T-helper 2 cell treated with Interferon-gamma antibody and Interleukin-4, amounts not matched to agents 5 μg/mL and 100 μg/mL, for 36 hours (primary cell): ENCODE measurements at regions not wholly inside any gene's neighbourhood (a gene's known extent, or its start where the extent isn't known, plus 50 kb on each side); places are given as distances from the start of the nearest gene placed in this dataset.
"Not testable (repeated sequence)": the region's sequence is repeated elsewhere in the genome, so short reads cannot be mapped to it uniquely, and the experiment has no call there.

Experiments used
- DNase-seq: peaks from one replicate; pipeline ENCODE4 v3.0.0; 2021; ENCODE audit warnings: low spot score
- H3K27ac Mint-ChIP-seq: one replicate; pipeline ENCODE4 v1.8.0; 2021; ENCODE audit warnings: mild to moderate bottlenecking, mixed read lengths
- H3K27me3 Mint-ChIP-seq: one replicate; pipeline ENCODE4 v1.8.0; 2021; ENCODE audit warnings: low read depth, mixed read lengths
- H3K36me3 Mint-ChIP-seq: one replicate; pipeline ENCODE4 v1.8.0; 2021; ENCODE audit warnings: low read depth, mixed read lengths
- H3K4me1 Mint-ChIP-seq: one replicate; pipeline ENCODE4 v1.8.0; 2021; ENCODE audit warnings: low read depth, mixed read lengths
- H3K4me3 Mint-ChIP-seq: one replicate; pipeline ENCODE4 v1.8.0; 2022; ENCODE audit warnings: mild to moderate bottlenecking, moderate library complexity, mixed read lengths
- H3K9me3 Mint-ChIP-seq: one replicate; pipeline ENCODE4 v1.8.0; 2021; ENCODE audit warnings: mixed read lengths

GRCh38 chr21:29430576-29430975 is 131.9 kb downstream of the BACH1 start:
- no peak for DNase-seq
- H3K9me3 Mint-ChIP-seq, result no peaks in the 10 kb centered on the region
- H3K4me3 Mint-ChIP-seq, result no peak overlapping the region
- no peaks in the 10 kb centered on the region for H3K36me3 Mint-ChIP-seq
- no peaks in the 10 kb centered on the region for H3K27me3 Mint-ChIP-seq
- peaks cover 2% of the 10 kb centered on the region for H3K4me1 Mint-ChIP-seq
- no peak overlapping the region for H3K27ac Mint-ChIP-seq

DNA sequence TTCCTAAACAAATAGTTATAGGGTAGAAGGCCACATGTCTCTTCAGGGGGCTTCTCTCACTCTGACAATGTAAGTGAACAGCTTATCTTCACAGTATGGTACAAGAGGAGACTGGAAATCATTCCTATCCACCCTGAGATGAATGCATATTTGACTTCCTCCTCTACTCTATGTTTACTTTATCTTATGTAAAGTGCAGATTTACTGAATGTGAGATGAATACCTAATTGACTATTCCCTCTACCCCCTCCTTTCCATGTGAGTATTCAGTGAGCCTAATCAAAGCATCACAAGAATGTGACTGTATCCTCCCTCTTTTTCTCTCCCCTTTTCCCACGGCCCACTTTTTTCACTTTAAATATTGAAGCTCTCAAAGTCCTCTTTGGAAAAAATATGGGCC is 132.5 kb downstream of the BACH1 start:
- no peak overlapping the region for H3K27ac Mint-ChIP-seq
- H3K4me1 Mint-ChIP-seq, result peaks cover 4% of the 10 kb centered on the region
- DNase-seq, result no peak
- no peak overlapping the region for H3K4me3 Mint-ChIP-seq
- H3K9me3 Mint-ChIP-seq, result no peaks in the 10 kb centered on the region
- H3K27me3 Mint-ChIP-seq, result no peaks in the 10 kb centered on the region
- no peaks in the 10 kb centered on the region for H3K36me3 Mint-ChIP-seq

GRCh38 chr21:29431680-29432079 is 133.0 kb downstream of the BACH1 start:
- Mint-ChIP-seq H3K4me1 (peaks cover 9% of the 10 kb centered on the region), H3K9me3 (no peaks in the 10 kb centered on the region), H3K27ac (no peak overlapping the region), H3K27me3 (no peaks in the 10 kb centered on the region), H3K36me3 (no peaks in the 10 kb centered on the region), H3K4me3 (no peak overlapping the region)
- no peak for DNase-seq

DNA sequence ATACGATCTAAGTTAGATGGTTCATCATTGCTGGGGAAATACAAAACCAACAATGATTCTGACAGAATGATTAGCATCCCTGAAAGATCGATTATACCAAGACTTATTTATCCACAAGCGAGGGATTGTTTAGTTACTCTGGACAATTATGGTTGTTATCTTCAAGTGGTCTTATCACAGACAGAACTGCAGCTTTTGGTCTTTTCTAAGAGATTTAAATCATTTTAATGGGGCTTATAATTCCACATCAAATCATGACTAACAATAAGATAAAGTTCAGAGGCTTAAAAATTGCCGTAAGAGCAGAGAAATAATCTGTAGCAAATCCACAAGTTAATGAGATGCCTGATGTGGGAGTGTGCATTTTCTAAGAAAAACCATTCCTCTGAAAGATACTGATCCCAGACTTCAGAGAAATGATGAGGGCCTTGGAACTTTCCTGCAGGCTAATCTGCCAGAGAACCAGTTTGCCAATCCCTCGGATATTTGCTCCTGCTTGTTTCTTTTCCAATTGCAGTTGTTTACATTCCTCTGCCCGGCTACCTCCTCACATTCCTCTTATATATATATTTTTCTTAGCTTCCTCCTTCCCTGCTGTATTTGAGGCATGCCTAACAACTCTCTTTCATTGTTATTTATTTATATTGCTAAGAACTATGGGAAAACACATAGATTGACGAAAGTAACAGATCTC is 134.8 kb downstream of the BACH1 start:
- Mint-ChIP-seq H3K4me3 (no peak overlapping the region), H3K27ac (no peak overlapping the region), H3K9me3 (no peaks in the 10 kb centered on the region), H3K27me3 (no peaks in the 10 kb centered on the region), H3K36me3 (no peaks in the 10 kb centered on the region), H3K4me1 (peaks cover 10% of the 10 kb centered on the region)
- no peak for DNase-seq

DNA sequence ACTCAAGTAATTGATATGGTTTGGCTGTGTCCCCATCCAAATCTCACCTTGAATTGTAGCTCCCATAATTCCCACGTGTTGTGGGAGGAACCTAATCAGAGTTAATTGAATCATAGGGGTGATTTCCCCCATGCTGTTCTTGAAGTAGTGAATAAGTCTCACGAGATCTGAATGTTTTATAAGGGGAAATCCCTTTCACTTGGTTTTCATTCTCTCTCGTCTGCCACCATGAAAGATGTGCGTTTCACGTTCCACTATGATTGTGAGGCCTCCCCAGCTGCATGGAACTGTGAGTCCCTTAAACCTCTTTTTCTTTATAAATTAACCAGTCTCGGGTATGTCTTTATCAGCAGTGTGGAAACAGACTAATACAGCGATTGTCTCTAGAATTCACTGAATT is 135.4 kb downstream of the BACH1 start:
- no peak overlapping the region for H3K27ac Mint-ChIP-seq
- H3K36me3 Mint-ChIP-seq, result no peaks in the 10 kb centered on the region
- no peak for DNase-seq

GRCh38 chr21:29434982-29435381 is 136.3 kb downstream of the BACH1 start:
- not testable (repeated sequence) for H3K27me3 Mint-ChIP-seq, H3K27ac Mint-ChIP-seq, H3K9me3 Mint-ChIP-seq, H3K4me1 Mint-ChIP-seq, H3K4me3 Mint-ChIP-seq, DNase-seq, H3K36me3 Mint-ChIP-seq

More for the DNA sequence above, 135.4 kb downstream of the BACH1 start:
- H3K9me3 Mint-ChIP-seq, result no peaks in the 10 kb centered on the region
- H3K27me3 Mint-ChIP-seq, result no peaks in the 10 kb centered on the region
- H3K4me3 Mint-ChIP-seq, result no peak overlapping the region
- peaks cover 10% of the 10 kb centered on the region for H3K4me1 Mint-ChIP-seq

- peak overlapping the region; percentile 15 for H3K4me3 Mint-ChIP-seq
- peaks cover 10% of the 10 kb centered on the region for H3K4me1 Mint-ChIP-seq
- DNase-seq, result no peak
- H3K27me3 Mint-ChIP-seq, result no peaks in the 10 kb centered on the region
- peak overlapping the region; percentile 36 for H3K27ac Mint-ChIP-seq
- H3K9me3 Mint-ChIP-seq, result no peaks in the 10 kb centered on the region
- no peaks in the 10 kb centered on the region for H3K36me3 Mint-ChIP-seq
Observed at GRCh38 chr21:29436143-29436542, 137.4 kb downstream of the BACH1 start.

DNA sequence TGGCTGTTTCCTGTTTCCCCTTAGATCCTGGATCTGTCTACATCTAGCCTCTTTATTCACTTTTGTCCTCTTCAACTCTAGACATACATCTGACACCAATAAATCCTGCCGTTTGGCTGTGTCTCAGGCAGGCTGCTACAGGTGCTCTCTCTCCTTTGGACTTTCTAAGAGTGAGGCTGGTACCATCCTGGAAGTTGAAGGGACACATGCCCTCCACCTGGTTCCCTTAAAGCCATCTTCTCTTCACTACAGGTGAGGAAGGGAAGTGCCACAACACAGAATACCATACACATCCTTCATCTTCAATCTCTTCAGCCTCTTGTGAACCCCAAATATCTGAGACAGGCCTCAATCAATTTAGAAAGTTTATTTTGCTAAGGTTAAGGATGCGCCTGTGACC is 137.9 kb downstream of the BACH1 start:
- Mint-ChIP-seq H3K27me3 (no peaks in the 10 kb centered on the region), H3K36me3 (no peaks in the 10 kb centered on the region), H3K4me1 (peaks cover 10% of the 10 kb centered on the region), H3K4me3 (peak overlapping the region; percentile 15), H3K9me3 (no peaks in the 10 kb centered on the region), H3K27ac (peak overlapping the region; percentile 36)
- DNase-seq, result no peak

DNA sequence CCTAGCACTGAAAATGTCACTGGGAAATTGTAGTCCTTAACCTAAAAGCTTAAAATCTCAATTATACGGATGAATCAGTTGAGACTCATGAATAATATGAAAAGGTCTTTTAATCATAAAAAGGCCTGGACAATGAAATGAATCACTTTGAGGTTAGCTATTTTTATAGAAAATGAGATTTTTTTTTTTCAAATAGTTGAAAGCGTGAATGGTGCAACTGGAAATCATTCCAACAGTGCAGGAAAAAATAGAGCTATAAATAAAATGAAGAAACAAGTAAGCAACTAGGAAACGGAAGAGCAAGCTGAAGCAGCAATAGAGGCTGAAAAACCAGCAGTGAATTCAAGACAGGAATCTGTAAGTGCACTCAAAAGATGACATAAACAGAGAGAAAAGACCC is 142.9 kb downstream of the BACH1 start:
- no peak overlapping the region for H3K27ac Mint-ChIP-seq
- no peak overlapping the region for H3K4me3 Mint-ChIP-seq
- peaks cover 1% of the 10 kb centered on the region for H3K4me1 Mint-ChIP-seq
- H3K36me3 Mint-ChIP-seq, result no peaks in the 10 kb centered on the region
- H3K9me3 Mint-ChIP-seq, result no peaks in the 10 kb centered on the region
- no peaks in the 10 kb centered on the region for H3K27me3 Mint-ChIP-seq
- DNase-seq, result no peak

DNA sequence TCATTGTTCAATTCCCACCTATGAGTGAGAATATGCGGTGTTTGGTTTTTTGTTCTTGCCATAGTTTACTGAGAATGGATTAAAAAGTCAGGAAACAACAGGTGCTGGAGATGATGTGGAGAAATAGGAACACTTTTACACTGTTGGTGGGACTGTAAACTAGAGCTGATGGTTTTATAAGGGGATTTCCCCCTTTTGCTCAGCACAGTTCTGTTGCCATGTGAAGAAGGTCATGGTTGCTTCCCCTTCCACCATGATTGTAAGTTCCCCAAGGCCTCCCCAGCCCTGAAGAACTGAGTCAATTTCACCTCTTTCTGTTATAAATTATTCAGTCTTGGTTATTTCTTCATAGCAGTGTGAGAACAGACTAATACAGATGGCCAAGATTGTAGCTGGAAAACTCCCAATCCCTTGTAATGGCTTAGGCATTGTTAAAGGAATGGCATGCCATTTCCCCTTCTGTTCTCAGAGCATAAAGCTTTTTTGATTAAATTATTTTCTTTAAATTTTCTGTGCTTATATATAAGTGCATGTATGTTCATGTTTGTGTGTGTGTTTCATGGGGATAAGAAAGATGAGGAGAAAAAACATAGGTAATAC is 144.8 kb downstream of the BACH1 start:
- Mint-ChIP-seq H3K4me1 (no peaks in the 10 kb centered on the region), H3K27me3 (no peaks in the 10 kb centered on the region), H3K36me3 (peaks cover 2% of the 10 kb centered on the region), H3K27ac (no peak overlapping the region), H3K9me3 (peaks cover 6% of the 10 kb centered on the region), H3K4me3 (no peak overlapping the region)
- no peak for DNase-seq

GRCh38 chr21:29448766-29449165 is 150.0 kb downstream of the BACH1 start:
- Mint-ChIP-seq H3K9me3 (peaks cover 17% of the 10 kb centered on the region), H3K36me3 (peaks cover 10% of the 10 kb centered on the region), H3K27ac (peak overlapping the region; percentile 87), H3K4me1 (peaks cover 13% of the 10 kb centered on the region), H3K27me3 (no peaks in the 10 kb centered on the region), H3K4me3 (peak overlapping the region; percentile 46)
- DNase-seq, result no peak

- Mint-ChIP-seq H3K4me1 (peaks cover 13% of the 10 kb centered on the region), H3K4me3 (peak overlapping the region; percentile 46)
- DNase-seq, result no peak
Observed at GRCh38 chr21:29449306-29449950, 150.7 kb downstream of the BACH1 start.

DNA sequence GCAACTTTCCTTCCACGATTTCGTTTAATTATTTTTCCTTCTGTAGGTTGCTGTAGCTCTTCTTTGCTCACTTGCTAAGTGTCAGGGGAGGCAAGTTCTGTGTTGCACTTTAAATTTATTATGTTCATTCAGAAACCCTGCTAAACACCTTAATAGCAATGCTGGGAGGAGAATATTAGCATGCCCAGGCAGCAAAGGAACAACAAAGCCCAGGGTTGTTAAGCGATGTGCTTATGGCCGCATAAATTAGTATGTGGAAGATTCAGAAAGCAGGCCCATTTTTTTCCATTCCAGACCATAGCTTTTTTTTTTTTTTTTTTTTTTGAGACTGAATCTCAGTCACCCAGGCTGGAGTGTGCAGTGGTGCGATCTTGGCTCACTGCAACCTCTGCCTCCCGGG is 151.3 kb downstream of the BACH1 start:
- Mint-ChIP-seq H3K36me3 (peaks cover 10% of the 10 kb centered on the region), H3K4me1 (peaks cover 13% of the 10 kb centered on the region), H3K27me3 (no peaks in the 10 kb centered on the region), H3K9me3 (peaks cover 17% of the 10 kb centered on the region), H3K4me3 (peak overlapping the region; percentile 46), H3K27ac (peak overlapping the region; percentile 87)
- no peak for DNase-seq

More at GRCh38 chr21:29449306-29449950, 150.7 kb downstream of the BACH1 start:
- Mint-ChIP-seq H3K27me3 (no peaks in the 10 kb centered on the region), H3K27ac (peak overlapping the region; percentile 87), H3K36me3 (peaks cover 10% of the 10 kb centered on the region), H3K9me3 (peaks cover 17% of the 10 kb centered on the region)

GRCh38 chr21:29453511-29453910 is 154.8 kb downstream of the BACH1 start:
- H3K9me3 Mint-ChIP-seq, result peaks cover 11% of the 10 kb centered on the region
- H3K4me3 Mint-ChIP-seq, result no peak overlapping the region
- peaks cover 13% of the 10 kb centered on the region for H3K4me1 Mint-ChIP-seq
- no peak overlapping the region for H3K27ac Mint-ChIP-seq
- no peak for DNase-seq
- peaks cover 8% of the 10 kb centered on the region for H3K36me3 Mint-ChIP-seq
- no peaks in the 10 kb centered on the region for H3K27me3 Mint-ChIP-seq
